Stimulated activated CD8-positive, alpha-beta memory T cell treated with anti-CD3 and anti-CD28 coated beads, Interleukin-7, amount 100 ng/mL, for 4 hours (primary cell): ENCODE measurements at regions not wholly inside any gene's neighbourhood (a gene's known extent, or its start where the extent isn't known, plus 50 kb on each side); places are given as distances from the start of the nearest gene placed in this dataset.

Experiments used
- DNase-seq, 2 donors: peaks; one replicate each; pipeline ENCODE4 v3.0.0-alpha.2; 2020; ENCODE audit warnings: low read depth in 2 of 2

- DNase-seq, result no peak
These were observed 87.6 kb upstream of the MBNL2 start for GRCh38 chr13:97134364-97135095.

GRCh38 chr13:97135883-97136282 is 86.2 kb upstream of the MBNL2 start:
- no peak for DNase-seq

GRCh38 chr13:97136418-97136817 is 85.7 kb upstream of the MBNL2 start:
- no peak for DNase-seq

- DNase-seq, result no peak
These were observed 82.4 kb upstream of the MBNL2 start for GRCh38 chr13:97139691-97140090.

GRCh38 chr13:97140131-97140530 is 82.0 kb upstream of the MBNL2 start:
- no peak for DNase-seq

- DNase-seq, result no peak
These were observed 81.5 kb upstream of the MBNL2 start for GRCh38 chr13:97140611-97141010.

GRCh38 chr13:97141097-97141496 is 81.0 kb upstream of the MBNL2 start:
- DNase-seq, result no peak

GRCh38 chr13:97141564-97142005 is 80.5 kb upstream of the MBNL2 start:
- no peak for DNase-seq

- no peak for DNase-seq
These were observed 79.7 kb upstream of the MBNL2 start for GRCh38 chr13:97142452-97142851.

GRCh38 chr13:97145057-97145456 is 77.1 kb upstream of the MBNL2 start:
- no peak for DNase-seq

GRCh38 chr13:97148894-97149293 is 73.2 kb upstream of the MBNL2 start:
- no peak for DNase-seq

- DNase-seq, result no peak
These were observed 61.7 kb upstream of the MBNL2 start for GRCh38 chr13:97160421-97160820.

GRCh38 chr13:97161582-97162231 is 60.4 kb upstream of the MBNL2 start:
- no peak for DNase-seq

GRCh38 chr13:97165502-97166425 is 56.4 kb upstream of the MBNL2 start:
- DNase-seq, result no peak

- DNase-seq, result no peak
These were observed 51.0 kb upstream of the MBNL2 start for GRCh38 chr13:97171136-97171535.
